BE2C (cell line): ENCODE measurements at regions not wholly inside any gene's neighbourhood (a gene's known extent, or its start where the extent isn't known, plus 50 kb on each side); places are given as distances from the start of the nearest gene placed in this dataset.
A peak's percentile ranks its signal among the peaks of the same experiment; 100 is the strongest.

Experiments used
- DNase-seq: peaks from one replicate; pipeline ENCODE4 v3.0.0-alpha.2; 2020
- H3K27me3 ChIP-seq: fragments of 250-450 bp; sonication (Bioruptor Pico); 2 replicates; pipeline ENCODE4 v1.5.1; 2020; ENCODE audit warnings: mild to moderate bottlenecking
- H3K36me3 ChIP-seq: fragments of 250-450 bp; sonication (Bioruptor Pico); 2 replicates; pipeline ENCODE4 v1.5.1; 2020; ENCODE audit warnings: mild to moderate bottlenecking
- H3K4me1 ChIP-seq: fragments of 250-450 bp; sonication (Bioruptor Pico); 2 replicates; pipeline ENCODE4 v1.5.1; 2020
- H3K4me3 ChIP-seq: 2 replicates; pipeline ENCODE4 v1.5.1; 2011; ENCODE audit warnings: low read depth, low read length
- H3K9me3 ChIP-seq: fragments of 250-450 bp; sonication (Bioruptor Pico); 2 replicates; pipeline ENCODE4 v1.5.1; 2020
- CTCF ChIP-seq: IDR thresholded peaks from 2 replicates; pipeline ENCODE4 v1.5.1; 2012; ENCODE audit warnings: mild to moderate bottlenecking, low read depth, low read length

- no peak for DNase-seq
- Histone ChIP-seq H3K27me3 (no peaks in the 10 kb centered on the region), H3K9me3 (no peaks in the 10 kb centered on the region), H3K36me3 (no peaks in the 10 kb centered on the region), H3K4me3 (no peak overlapping the region), H3K4me1 (peaks cover 12% of the 10 kb centered on the region)
- 0 out of 2 replicates have a peak, but pooled peaks have one; percentile 9 for TF ChIP-seq CTCF
These were observed 50.6 kb upstream of the DUSP5 start for GRCh38 chr10:110446954-110447608.

- no peak for DNase-seq
- Histone ChIP-seq H3K4me3 (no peak overlapping the region), H3K9me3 (no peaks in the 10 kb centered on the region), H3K27me3 (no peaks in the 10 kb centered on the region), H3K36me3 (no peaks in the 10 kb centered on the region), H3K4me1 (peaks cover 12% of the 10 kb centered on the region)
- TF ChIP-seq CTCF = no peak
These were observed 49.8 kb upstream of the DUSP5 start for GRCh38 chr10:110447886-110448285.
